GM18505 (cell line): ENCODE measurements at regions not wholly inside any gene's neighbourhood (a gene's known extent, or its start where the extent isn't known, plus 50 kb on each side); places are given as distances from the start of the nearest gene placed in this dataset.
A peak's percentile ranks its signal among the peaks of the same experiment; 100 is the strongest.

ENCODE experiments used
- ATAC-seq: cut with Tn5 transposase; IDR thresholded peaks from one replicate; pipeline ENCODE4 v1.9.1; 2021; ENCODE audit not compliant: unreplicated experiment
- POLR2A ChIP-seq: IDR thresholded peaks from 4 replicates; pipeline ENCODE4 v1.6.1; 2011; ENCODE audit warnings: borderline replicate concordance; ENCODE audit not compliant: insufficient read depth, insufficient read length; ENCODE audit errors: extremely low read depth

DNA sequence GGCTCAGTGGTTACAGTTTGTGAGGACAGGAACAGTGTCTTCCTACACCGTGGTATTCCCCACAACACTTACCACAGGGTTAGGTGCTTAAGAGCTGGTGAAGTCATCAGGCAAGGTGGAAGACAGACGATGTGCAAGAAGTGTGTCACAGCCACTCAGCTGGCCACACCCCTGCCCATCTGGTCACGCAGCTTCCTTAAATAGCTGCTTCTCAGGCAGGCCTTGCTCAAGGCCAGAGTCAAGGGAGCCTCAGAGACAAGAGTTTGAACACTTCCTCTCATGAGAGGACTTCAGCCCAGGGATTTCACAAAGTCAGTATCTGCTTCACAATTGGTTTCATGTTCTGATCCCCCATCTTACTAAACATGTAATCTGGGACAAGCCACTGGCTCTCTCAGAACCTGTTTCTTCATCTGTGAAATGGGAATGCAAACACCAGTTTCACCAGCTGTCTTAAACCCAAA is 80.3 kb upstream of the FRY start:
- peak; percentile 27 for TF ChIP-seq POLR2A
- peak; percentile 89 for ATAC-seq

DNA sequence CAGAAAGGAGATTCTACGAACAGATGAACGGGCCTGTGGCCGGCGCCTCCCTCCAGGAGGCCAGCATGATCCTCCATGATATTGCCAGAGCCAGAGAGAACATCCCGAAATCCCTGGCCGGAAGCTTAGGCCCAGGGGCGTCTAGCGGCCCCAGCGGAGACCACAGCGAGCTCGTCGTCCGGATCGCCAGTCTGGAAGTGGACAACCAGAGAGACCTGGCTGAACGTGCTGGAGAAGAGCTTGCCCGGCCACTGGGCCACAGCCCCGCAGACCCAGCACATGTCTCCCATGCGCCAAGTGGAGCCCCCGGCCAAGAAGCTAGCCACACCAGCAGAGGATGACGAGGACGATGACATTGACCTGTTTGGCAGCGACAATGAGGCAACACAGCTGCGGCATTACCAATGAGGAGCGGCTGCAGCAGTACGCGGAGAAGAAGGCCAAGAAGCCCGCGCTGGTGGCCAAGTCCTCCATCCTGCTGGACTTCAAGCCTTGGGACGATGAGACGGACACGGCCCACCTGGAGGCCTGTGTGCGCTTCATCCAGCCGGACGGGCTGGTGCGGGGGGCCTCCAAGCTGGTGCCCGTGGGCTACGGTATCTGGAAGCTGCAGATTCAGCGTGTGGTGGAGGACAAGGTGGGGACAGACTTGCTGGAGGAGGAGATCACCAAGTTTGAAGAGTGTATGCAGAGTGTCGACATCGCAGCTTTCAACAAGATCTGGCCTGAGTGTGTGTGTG is 78.8 kb upstream of the FRY start:
- no peak for TF ChIP-seq POLR2A
- ATAC-seq, result no peak

DNA sequence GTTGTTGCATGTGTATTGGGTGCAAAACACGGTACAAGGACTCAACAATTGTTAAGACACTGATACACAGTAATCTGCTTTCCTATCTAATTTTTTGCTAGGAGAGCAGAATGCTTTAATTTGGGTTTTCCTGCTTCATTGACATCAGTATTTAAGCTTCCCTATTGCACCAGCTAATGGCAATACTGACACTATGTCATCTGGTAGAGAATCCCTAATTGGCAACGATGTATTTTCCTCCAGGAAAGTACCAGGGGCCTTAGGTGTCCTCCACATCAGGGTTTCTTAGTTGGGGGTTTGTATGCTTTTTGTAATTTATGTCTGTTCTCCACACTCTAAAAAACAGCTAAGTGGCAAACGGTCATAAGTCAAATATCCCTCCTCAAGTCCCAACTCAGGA is 76.5 kb upstream of the FRY start:
- no peak for TF ChIP-seq POLR2A
- no peak for ATAC-seq

DNA sequence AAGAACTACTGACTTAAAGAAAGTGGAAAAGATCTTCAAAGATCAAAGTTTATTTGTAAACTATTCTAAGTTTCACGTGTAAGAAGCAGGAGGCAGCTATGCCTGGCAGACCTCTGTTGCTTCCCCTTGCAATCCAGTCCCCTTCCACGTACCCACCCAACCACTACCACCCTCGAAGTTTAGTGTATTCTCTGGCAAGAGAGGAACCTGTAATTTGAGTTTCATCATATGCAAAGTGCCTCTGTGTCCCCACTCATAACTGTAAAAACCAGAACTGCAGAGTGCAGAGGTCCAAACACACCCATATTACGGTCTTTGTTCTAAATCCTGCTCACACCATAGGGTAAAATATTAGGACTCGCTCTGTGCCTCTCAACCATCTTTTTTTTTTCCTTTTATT is 75.8 kb upstream of the FRY start:
- no peak for ATAC-seq
- no peak for TF ChIP-seq POLR2A

DNA sequence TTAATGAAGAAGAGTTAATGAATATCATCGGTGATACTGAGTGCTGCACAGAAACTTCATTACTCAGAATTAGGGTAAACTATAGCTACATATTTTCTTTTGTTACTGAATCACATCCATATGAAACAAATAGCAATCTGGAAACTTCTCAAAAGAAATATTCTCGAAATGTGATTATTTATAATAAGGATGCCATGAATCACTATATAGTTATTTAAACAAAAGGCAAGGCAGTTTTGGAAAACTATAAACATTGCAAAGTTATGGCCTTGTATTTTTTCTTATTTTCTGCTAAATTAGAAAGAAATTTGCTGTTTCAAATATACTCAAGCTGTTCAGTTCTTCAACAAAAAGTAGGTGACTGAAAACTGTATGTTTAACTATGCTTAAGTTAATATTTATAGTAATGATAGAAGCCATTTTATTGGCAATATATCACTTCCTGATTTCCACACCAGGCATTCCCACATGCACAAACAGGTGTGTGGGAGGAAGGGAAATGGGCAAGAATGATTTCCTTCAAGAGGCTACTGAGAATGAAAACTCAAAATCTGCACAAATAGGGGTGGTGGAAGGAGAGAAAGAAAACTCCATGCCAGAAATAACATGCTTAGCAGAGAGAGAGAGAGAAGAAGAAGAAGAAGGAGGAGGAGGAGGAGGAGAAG is 74.5 kb upstream of the FRY start:
- no peak for TF ChIP-seq POLR2A
- no peak for ATAC-seq

DNA sequence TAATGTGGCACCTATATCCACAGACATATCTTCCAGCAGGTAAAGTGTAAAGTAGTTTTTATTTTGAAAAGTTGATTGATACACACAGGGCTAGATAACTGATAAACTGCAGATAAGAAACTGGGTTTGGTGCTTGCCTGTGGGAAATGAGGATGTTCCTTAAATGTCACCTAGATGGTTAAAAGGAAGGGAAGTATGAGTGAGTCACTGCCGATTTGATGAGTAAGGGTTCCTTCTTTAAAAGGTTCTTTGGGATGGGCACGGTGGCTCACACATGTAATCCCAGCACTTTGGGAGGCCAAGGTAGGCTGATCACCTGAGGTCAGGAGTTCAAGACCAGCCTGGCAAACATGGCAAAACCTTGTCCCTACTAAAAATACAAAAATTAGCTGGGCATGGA is 73.8 kb upstream of the FRY start:
- ATAC-seq, result no peak

DNA sequence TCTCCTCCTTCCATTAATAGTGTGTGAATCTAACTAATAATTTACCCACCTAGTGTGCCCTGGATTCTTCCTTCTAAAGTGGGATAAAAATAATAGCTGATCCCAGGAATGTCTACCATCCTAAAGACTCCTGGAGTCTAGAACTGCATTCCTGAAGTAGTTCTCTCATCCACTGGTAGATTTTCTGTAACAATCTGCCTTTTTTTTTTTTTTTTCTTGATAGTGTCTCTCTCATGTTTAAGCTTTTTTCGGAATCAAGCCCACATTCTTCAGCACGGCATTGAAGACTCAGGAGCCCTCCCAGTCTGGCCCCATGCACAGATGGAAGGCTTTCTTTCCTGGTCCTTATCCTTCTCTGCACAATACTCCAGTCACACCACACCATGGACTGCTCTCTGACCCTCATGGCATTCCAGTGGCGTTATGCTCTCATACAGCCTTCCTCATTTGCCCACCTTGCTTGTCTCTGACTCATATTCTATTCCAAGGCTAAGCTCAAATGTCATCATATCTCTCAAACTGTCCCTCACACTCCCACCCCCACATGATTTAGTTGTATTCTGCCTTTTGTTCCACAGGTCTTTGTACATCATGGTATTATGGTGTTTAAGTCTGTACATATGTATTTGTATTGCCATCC is 68.7 kb upstream of the FRY start:
- TF ChIP-seq POLR2A, result no peak
- no peak for ATAC-seq

More for the DNA sequence above, 73.8 kb upstream of the FRY start:
- no peak for TF ChIP-seq POLR2A

DNA sequence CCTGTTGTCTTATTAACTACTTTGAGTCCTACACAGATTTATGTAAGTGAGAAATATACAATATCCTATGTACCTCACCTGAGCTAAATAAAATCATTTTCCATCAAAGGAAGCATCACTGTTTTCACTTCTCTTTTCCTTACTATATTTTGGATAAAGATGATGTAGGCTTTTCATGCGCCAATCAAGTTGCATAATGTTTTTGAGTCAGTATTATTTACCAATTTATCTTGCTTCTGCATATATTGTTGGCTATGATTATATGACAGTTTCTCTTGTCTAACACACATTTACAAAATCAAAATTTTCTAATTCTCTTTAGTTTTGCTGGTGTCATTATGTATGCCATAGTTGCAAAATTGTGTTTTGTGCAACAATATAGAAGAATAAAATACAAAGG is 67.9 kb upstream of the FRY start:
- no peak for TF ChIP-seq POLR2A

DNA sequence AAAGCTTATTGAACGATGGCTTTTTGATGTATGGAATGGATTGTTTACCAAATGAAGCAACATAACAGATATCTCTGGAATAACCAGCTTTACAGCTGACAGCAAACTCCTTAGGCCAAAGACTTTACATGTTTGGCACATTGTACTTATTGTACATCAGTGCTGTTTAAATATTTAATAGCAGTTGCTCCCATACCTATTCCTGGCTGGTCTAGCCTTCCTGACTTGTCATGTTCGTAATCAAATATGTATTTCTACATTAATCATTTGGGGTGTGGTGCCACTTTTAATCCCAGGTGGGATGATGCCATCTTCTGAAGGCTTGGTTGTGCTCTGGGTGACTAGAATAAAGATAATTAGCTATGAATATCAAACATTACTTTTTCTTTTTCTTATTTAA is 67.4 kb upstream of the FRY start:
- no peak for ATAC-seq
- TF ChIP-seq POLR2A, result no peak

More for the DNA sequence above, 67.9 kb upstream of the FRY start:
- ATAC-seq, result no peak

DNA sequence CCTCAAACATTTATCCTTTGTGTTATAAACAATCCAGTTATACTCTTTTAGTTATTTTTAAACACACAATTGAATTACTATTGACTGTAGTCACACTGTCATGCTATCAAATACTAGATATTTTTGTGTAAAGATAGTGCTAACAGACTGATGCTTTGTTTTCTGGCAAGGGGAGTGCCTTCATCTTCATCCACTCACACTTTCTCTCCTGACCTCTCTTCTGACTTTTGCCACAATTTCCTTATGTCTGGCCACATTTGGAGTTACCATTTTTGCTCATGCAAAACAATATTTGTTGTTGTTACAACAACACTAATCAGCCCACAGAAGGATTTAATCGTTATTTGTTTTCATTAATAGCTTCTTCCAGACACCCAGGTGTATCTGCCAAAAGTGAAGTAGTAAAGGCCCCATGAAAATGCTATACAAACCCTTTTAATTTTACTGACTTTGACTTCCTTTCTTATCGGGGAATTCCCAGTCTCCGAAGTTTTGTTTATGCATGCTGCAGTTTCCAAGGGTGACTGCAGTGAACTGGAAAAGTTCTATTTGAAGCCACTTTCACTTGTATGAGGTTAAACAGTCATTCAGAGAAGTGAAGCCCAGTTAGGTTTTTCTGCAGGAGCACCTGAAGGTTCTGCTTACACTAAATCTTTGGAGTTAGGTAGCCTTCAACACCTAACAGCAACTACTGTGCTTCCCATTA is 66.1 kb upstream of the FRY start:
- ATAC-seq, result peak; percentile 93
- no peak for TF ChIP-seq POLR2A

DNA sequence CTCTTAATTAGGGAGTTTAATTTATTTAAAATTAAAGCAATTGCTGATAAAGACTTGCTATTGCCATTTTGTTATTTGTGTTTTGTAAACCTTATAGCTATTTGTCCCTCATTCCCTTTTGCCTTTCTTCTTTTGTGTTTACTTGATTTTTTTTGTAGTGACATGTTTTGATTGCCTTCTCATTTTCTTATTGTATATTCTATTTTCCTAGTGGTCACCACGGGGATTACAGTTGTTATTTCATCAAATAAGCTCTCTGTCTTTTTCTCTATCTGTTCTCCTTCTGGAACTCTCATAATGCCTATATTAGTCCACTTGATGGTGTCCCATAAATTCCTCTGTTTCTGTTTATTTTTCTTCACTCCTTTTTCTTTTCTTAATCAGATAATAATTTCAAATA is 64.4 kb upstream of the FRY start:
- TF ChIP-seq POLR2A, result no peak

DNA sequence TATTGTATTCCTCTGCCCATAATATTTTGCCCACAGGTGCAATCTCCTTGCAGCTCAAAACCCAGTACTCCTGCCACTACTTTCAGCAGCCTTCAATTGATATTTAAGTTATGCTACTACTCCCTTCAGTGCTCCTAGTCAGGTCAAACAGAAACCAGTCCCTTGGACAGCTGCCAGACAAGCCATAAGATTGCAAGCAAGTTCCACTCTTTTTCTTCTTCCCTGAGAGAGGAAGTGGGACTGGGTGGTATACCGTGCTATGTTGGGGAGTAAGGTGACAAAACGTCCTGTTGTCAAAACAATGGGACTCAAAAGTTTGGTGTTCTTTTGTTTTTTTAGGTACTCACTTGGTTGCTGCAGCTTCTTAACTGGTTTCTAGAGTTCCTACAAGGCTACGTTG is 63.1 kb upstream of the FRY start:
- no peak for ATAC-seq
- no peak for TF ChIP-seq POLR2A

More for the DNA sequence above, 64.4 kb upstream of the FRY start:
- no peak for ATAC-seq

DNA sequence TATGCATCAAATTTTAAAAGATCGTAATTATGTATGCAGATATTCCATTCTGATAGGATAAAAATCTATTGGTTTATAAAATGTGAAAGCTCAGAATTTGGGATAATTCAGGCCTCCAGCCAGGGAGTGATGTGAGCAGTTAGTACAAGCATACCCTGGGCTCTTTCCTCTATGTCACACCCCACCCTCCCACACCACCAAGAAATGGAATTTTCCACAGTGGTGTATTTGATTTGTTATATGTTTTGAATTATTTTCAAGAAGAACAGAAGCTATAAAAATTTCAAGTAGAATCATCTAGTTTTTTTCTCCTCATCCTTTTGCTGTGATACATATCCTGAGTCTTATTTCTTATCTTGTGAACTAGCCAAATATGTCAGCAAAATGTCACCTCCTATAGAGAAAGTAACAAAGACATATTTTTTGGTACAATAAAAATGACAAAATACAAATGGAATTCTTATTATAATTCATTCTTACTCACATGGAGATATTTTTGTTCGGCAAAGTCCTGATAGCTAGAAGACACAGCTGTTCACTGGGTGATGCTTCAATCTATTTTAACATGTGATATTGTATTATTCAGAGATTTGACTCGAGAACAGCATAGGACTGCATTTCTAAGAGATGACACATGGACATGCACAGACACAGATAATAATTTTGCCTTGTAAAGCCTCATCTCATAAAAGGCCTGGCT is 61.2 kb upstream of the FRY start:
- no peak for TF ChIP-seq POLR2A
- no peak for ATAC-seq
